WERI-Rb-1 (cell line): ENCODE measurements at regions not wholly inside any gene's neighbourhood (a gene's known extent, or its start where the extent isn't known, plus 50 kb on each side); places are given as distances from the start of the nearest gene placed in this dataset.
"Not testable (repeated sequence)": the region's sequence is repeated elsewhere in the genome, so short reads cannot be mapped to it uniquely, and the experiment has no call there.

Experiments
- DNase-seq: peaks from one replicate; pipeline ENCODE4 v3.0.0-alpha.2; 2020
- H3K27ac ChIP-seq: fragments of 250-450 bp; sonication (Bioruptor Pico); 2 replicates; pipeline ENCODE4 v1.5.1; 2020; ENCODE audit warnings: mild to moderate bottlenecking, moderate library complexity
- H3K27me3 ChIP-seq: fragments of 250-450 bp; sonication (Bioruptor Pico); 2 replicates; pipeline ENCODE4 v1.5.1; 2021; ENCODE audit warnings: mild to moderate bottlenecking, low read depth, moderate library complexity; ENCODE audit not compliant: insufficient read depth, severe bottlenecking
- H3K36me3 ChIP-seq: fragments of 250-450 bp; sonication (Bioruptor Pico); 2 replicates; pipeline ENCODE4 v1.5.1; 2020; ENCODE audit warnings: mild to moderate bottlenecking, moderate library complexity
- H3K4me3 ChIP-seq: 2 replicates; pipeline ENCODE4 v1.5.1; 2011; ENCODE audit warnings: low read depth, mild to moderate bottlenecking, control low read depth, low read length
- H3K9me3 ChIP-seq: fragments of 250-450 bp; sonication (Bioruptor Pico); 2 replicates; pipeline ENCODE4 v1.5.1; 2021; ENCODE audit warnings: mild to moderate bottlenecking, moderate library complexity; ENCODE audit not compliant: severe bottlenecking
- CTCF ChIP-seq: IDR thresholded peaks from 2 replicates; pipeline ENCODE4 v1.5.1; 2011; ENCODE audit warnings: low read depth, mild to moderate bottlenecking, control low read depth, inconsistent platforms, low read length

DNA sequence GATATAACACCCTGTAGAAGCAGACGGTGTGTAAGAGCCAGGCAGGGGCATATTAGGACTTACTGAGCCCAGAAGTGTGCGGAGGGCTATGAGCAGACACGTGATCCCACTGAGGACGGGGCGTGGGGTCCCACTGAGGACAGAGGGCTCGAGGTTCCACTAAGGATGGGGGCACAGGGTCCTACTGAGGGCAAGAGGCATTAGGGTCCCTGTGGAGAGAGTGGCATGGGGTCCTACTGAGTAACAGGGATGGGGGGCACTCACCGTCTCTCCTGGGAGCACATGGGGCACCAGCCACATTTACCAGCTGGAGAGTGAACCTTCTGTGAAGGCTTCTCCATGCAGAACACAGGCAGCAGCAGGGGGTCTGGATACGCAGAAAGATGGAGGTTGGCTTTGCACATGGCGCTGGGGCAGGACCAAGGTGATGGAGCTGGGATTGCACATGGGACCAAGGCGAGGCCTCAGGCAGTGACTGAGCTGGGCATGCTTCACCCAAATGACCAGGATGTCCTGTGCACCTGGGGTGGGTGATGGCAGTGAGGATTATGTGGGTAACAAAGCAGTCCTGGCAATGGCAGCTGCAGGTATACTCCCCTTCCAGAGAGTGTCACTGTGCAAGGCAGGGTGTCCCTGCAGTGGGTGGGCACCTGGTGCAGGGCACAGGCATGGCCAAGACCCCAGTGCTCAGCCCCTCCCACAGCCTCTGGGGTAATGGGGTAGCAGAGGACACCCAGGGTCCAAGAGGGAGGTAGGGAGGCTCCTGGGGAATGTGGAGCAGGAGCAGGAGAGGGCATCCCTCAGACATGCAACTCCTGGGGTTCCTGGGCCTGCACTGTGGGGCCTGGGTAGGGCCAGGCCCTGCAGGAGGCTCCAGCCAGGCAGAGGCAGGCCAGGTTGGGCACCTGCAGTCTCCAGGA is 278.1 kb downstream of the TCERG1L start:
- H3K36me3 ChIP-seq: no peaks in the 10 kb centered on the region
- no peaks in the 10 kb centered on the region for H3K27me3 ChIP-seq
- H3K4me3 ChIP-seq: no peak overlapping the region
- no peak for DNase-seq
- no peaks in the 10 kb centered on the region for H3K9me3 ChIP-seq
- TF ChIP-seq CTCF: no peak
- H3K27ac ChIP-seq: no peak overlapping the region

DNA sequence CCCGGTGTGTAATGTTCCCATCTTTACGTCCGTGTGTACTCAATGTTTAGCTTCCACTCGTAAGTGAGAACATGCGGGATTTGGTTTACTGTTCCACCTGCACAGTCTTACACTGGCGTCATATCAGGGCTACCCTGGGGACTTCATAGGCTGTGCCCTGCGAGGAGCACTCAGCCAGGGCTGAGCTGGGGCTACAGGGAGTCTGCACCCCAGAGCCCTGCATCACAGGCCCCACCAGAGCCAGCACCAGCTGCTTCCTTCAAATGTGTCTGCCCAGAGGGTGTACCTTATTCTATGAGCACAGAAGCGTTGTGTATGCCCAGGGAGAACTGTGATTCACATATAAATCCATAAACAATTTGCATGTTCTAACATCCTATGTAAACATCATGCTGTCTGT is 277.1 kb downstream of the TCERG1L start:
- TF ChIP-seq CTCF: no peak
- no peak overlapping the region for H3K4me3 ChIP-seq
- H3K27me3 ChIP-seq: no peaks in the 10 kb centered on the region
- H3K36me3 ChIP-seq: no peaks in the 10 kb centered on the region
- H3K27ac ChIP-seq: no peak overlapping the region
- H3K9me3 ChIP-seq: no peaks in the 10 kb centered on the region
- DNase-seq: no peak

GRCh38 chr10:131035779-131036178 is 275.7 kb downstream of the TCERG1L start:
- no peaks in the 10 kb centered on the region for H3K27me3 ChIP-seq
- no peaks in the 10 kb centered on the region for H3K36me3 ChIP-seq
- TF ChIP-seq CTCF: no peak
- H3K4me3 ChIP-seq: no peak overlapping the region
- DNase-seq: no peak
- no peak overlapping the region for H3K27ac ChIP-seq
- H3K9me3 ChIP-seq: no peaks in the 10 kb centered on the region

DNA sequence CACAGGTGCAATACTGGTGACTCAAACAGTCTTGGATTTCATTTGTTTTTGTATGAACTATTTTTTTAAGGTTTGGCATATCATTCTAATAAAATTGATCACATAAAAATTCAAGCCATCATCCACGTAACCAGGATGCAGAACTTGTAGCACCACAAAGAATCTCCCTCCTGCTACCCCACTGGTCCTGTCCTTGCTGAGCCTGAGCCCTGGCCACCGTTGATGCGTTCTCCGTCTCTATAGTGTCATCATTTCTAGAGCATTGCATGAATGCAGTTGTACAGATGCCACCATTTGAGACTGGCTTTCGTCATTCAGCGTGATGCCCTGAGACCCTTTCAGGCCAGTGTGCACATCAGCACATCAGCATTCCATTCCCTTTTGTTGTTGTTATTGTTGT is 273.5 kb downstream of the TCERG1L start:
- no peaks in the 10 kb centered on the region for H3K9me3 ChIP-seq
- no peaks in the 10 kb centered on the region for H3K27me3 ChIP-seq
- H3K27ac ChIP-seq: no peak overlapping the region
- no peaks in the 10 kb centered on the region for H3K36me3 ChIP-seq
- H3K4me3 ChIP-seq: no peak overlapping the region
- no peak for DNase-seq
- no peak for TF ChIP-seq CTCF

DNA sequence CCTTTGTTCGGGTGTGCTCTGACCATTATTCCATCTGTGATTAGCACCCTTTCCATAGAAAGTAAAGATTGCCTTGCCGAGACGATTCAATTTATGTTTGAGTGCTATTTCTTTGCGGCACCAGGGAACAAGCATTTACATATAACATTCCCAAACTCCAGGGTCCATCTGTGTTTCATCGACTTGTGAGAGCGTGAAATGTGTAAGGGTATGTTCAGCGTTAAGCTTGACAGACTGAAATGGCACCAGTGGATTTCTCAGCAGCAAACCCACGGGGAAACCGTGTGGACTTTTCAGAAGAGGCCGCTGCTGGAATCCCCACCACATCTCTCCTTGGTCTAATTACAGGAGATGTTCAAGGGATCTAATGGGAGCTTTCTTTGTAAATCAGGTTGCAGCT is 270.5 kb downstream of the TCERG1L start:
- no peak for DNase-seq
- H3K4me3 ChIP-seq: no peak overlapping the region
- H3K27ac ChIP-seq: no peak overlapping the region
- no peaks in the 10 kb centered on the region for H3K27me3 ChIP-seq
- no peaks in the 10 kb centered on the region for H3K9me3 ChIP-seq
- no peak for TF ChIP-seq CTCF
- H3K36me3 ChIP-seq: no peaks in the 10 kb centered on the region

- no peak for TF ChIP-seq CTCF
- no peaks in the 10 kb centered on the region for H3K9me3 ChIP-seq
- no peak for DNase-seq
- H3K4me3 ChIP-seq: no peak overlapping the region
- H3K27ac ChIP-seq: no peak overlapping the region
- H3K27me3 ChIP-seq: no peaks in the 10 kb centered on the region
- H3K36me3 ChIP-seq: no peaks in the 10 kb centered on the region
These were observed 270.1 kb downstream of the TCERG1L start for GRCh38 chr10:131041441-131041840.

- not testable (repeated sequence) for H3K9me3 ChIP-seq, H3K27me3 ChIP-seq, H3K4me3 ChIP-seq, H3K27ac ChIP-seq, H3K36me3 ChIP-seq, DNase-seq
These were observed 269.5 kb downstream of the TCERG1L start for GRCh38 chr10:131042015-131042414.
